Gastrocnemius medialis (tissue), 4 donors: ENCODE measurements at regions not wholly inside any gene's neighbourhood (a gene's known extent, or its start where the extent isn't known, plus 50 kb on each side); places are given as distances from the start of the nearest gene placed in this dataset.

Source experiments
- CTCF ChIP-seq, 5 experiments: fragments of 450-650 bp in 3 of 5; fragments of 200-600 bp in 2 of 5; sonication (generic) in 2 of 5; IDR thresholded peaks in 4 of 5; conservative IDR thresholded peaks in 1 of 5; 1 replicate in 4 of 5; 2 replicates in 1 of 5; pipeline ENCODE4 v1.5.1; 2016 to 2019; ENCODE audit warnings: antibody characterized with exemption in 5 of 5, mild to moderate bottlenecking in 3 of 5, moderate library complexity in 3 of 5
- POLR2A ChIP-seq, 2 donors: fragments of 450-650 bp; IDR thresholded peaks; one replicate each; pipeline ENCODE4 v1.6.1; 2017; ENCODE audit warnings: antibody characterized with exemption in 2 of 2, mild to moderate bottlenecking in 2 of 2, moderate library complexity in 2 of 2

GRCh38 chr4:188988131-188988530 lies 848.9 kb downstream of the TRIML1 start:
- TF ChIP-seq CTCF (IDR thresholded peaks at IDR 0.05 in 4 of 5, conservative IDR thresholded peaks at IDR 0.05 in 1 of 5): no peak
- no peak for TF ChIP-seq POLR2A (IDR thresholded peaks at IDR 0.05)
